Astrocyte of the spinal cord (primary cell): ENCODE measurements at regions not wholly inside any gene's neighbourhood (a gene's known extent, or its start where the extent isn't known, plus 50 kb on each side); places are given as distances from the start of the nearest gene placed in this dataset.

Experiments
- DNase-seq: peaks from one replicate; pipeline ENCODE4 v3.0.0; 2011; ENCODE audit warnings: low read depth, low spot score
- H3K4me3 ChIP-seq: 2 replicates; pipeline ENCODE4 v1.5.1; 2011; ENCODE audit warnings: low read depth, mild to moderate bottlenecking, low read length, moderate library complexity
- in situ Hi-C: cut with HindIII; loops from 2 replicates; pipeline ENCODE4 v1.10.0; 2017; ENCODE audit warnings: low sequenced_read_pairs
- TF ChIP-seq, protein P1 (sequence below): IDR thresholded peaks from 2 replicates; pipeline ENCODE4 v1.5.1; 2012; ENCODE audit warnings: low read depth, mild to moderate bottlenecking, low read length, inconsistent platforms

DNA sequence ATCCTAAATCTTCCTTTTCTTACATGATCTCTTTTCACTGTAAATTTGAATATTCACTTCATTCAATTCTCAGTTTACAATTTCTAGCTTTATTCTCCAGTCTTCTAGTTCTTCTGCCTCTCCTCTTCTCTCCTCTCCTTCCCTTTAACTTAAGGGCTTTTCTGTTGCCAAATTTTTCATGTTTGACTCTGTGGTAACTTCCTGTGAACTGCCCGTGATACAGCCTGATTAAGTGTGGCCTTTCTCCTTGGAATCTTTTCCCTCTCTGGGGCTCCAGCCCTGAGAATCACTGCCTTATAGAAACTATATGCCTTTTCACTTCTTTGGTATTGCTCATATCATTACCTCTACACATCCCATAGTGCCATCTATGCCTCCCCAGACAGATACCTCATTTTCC lies 1923.8 kb upstream of the CELF4 start:
- no peak overlapping the region for H3K4me3 ChIP-seq
- TF ChIP-seq, protein P1, sequence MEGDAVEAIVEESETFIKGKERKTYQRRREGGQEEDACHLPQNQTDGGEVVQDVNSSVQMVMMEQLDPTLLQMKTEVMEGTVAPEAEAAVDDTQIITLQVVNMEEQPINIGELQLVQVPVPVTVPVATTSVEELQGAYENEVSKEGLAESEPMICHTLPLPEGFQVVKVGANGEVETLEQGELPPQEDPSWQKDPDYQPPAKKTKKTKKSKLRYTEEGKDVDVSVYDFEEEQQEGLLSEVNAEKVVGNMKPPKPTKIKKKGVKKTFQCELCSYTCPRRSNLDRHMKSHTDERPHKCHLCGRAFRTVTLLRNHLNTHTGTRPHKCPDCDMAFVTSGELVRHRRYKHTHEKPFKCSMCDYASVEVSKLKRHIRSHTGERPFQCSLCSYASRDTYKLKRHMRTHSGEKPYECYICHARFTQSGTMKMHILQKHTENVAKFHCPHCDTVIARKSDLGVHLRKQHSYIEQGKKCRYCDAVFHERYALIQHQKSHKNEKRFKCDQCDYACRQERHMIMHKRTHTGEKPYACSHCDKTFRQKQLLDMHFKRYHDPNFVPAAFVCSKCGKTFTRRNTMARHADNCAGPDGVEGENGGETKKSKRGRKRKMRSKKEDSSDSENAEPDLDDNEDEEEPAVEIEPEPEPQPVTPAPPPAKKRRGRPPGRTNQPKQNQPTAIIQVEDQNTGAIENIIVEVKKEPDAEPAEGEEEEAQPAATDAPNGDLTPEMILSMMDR = no peak
- DNase-seq = no peak
- in situ Hi-C loops = no loop called here

DNA sequence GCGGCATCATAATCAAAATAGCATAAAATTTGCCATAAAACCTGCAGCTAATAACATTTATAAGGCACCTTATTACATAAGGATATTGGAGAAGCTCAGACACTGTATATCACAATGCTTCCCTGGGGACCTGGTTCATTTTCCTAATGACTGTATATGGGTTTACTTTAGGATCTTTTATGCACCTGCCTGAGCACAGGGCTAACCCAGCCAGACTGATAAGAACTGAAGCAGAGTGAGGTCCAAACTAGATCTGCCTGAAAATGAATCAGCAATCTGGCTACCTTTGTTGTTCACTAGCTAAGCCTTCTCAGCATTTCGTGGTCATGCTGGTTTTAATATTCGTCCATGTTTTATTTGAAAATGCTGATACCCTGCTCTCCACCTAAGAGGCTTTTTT lies 1922.3 kb upstream of the CELF4 start:
- in situ Hi-C loops = no loop called here
- H3K4me3 ChIP-seq = no peak overlapping the region
- DNase-seq = no peak
- TF ChIP-seq, protein P1 = no peak

DNA sequence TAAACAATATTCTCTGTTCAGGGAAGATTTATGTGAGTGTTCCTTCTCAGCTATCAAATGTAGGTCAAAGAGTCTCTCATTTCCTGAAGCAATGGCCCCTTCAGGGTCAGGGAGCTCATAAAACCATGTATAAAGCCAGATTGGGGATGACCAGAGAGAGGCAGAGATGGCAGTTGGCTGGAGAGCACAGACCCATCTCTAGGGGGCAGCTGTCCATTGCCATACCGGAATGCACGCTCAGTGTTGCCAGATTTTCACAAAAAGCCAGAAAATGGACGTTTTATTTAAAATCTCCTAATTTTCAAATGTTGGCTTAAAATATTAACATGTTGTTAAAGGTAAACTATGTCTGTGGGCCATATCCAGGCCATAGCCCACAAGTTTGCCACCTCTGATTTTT lies 1920.7 kb upstream of the CELF4 start:
- in situ Hi-C loops = no loop called here
- DNase-seq = no peak
- no peak overlapping the region for H3K4me3 ChIP-seq
- TF ChIP-seq, protein P1 = peak; percentile 24

DNA sequence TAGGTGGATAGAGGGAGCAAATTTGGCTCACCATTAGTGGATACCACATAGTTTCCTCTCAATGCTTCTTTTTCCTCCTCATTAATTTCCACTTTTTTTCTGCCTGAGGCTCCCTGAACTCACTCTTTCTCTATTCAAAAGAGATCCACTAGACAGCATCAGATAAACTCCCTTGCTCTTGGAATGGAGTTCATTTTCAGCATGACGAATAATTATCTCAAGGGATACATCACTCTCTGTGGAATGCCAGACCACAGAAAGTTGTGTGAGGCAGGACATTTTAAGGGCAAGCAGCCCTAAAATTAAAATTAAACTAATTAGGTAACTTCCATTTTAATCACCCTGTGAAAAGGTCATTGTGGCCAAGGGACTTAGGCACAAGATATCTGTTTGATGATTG lies 1920.1 kb upstream of the CELF4 start:
- in situ Hi-C loops = no loop called here
- DNase-seq = no peak

DNA sequence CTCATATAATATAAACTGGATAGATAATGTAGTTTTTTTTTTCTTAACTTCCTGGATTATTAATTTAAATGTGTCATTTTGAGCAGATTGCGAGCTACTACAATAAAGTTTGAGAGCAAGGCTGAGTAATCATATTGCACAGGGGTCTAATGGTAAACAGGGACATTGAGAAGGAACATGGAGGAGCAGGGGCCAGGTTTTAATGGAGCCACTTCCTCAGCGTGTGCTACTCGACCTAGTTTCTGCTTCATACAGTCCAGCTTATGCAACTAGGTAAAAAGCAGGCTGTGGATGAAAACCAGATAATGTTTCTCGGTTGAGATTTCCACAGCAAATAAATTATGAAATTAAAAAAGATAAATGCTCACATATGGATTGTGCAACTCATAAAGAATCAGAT lies 1915.7 kb upstream of the CELF4 start:
- in situ Hi-C loops = no loop called here

More for the DNA sequence above, 1920.1 kb upstream of the CELF4 start:
- no peak overlapping the region for H3K4me3 ChIP-seq
- TF ChIP-seq, protein P1 = no peak

DNA sequence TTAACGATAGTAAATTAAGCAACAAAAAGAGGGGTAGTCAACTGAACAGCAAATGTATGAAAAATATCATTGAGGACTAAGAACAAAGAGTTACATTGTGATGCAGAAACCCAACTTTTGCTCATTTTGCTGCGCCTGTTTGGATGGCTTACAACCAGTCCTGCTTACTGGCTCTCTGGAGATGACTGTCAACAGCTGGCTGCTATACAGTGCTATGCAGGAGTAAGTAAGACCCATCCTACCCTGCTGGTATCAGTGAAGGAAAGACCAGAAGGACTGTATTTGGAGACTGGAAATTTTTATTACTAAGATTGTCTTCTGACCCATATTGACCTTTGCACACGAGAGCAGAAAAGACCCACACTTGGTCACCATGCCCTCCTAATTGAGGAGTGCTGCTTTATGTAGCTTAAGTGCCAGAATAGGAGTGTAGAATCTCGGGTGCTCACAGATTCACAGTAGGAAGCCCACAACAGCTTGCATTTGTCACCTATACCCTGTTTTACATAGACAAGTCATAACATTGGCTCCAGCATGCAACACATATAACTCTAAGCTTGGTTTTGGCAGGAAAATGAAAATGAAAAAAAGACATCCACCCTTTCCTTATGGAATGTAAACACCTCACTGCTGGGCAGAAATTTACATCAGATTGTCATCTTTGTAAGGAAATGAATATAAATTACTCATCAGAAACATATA lies 1915.0 kb upstream of the CELF4 start:
- TF ChIP-seq, protein P1 = no peak
- in situ Hi-C loops = no loop called here
- no peak for DNase-seq
- H3K4me3 ChIP-seq = no peak overlapping the region

More for the DNA sequence above, 1915.7 kb upstream of the CELF4 start:
- no peak overlapping the region for H3K4me3 ChIP-seq
- no peak for DNase-seq
- TF ChIP-seq, protein P1 = no peak

DNA sequence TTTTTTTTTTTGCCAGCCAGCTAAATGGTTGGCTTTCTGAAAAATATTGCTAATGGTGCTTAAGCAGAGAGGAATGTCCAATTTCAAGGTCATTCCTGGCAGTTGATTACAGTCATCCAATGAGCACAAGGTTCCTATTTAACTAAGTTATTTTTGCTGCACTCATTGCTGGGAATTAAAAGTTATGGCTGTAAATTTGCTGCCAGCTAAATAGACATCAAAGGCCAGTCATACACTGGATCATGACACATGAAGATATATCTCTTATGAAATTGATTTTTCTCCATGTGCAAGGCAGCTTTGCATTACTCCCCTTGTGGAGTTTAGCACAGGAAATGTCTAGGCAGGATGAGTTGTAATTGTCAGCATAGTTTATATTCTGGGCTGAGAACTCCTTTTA lies 1898.4 kb upstream of the CELF4 start:
- in situ Hi-C loops = no loop called here
- no peak overlapping the region for H3K4me3 ChIP-seq
- DNase-seq = peak; percentile 20
- TF ChIP-seq, protein P1 = no peak
